Ectodermal cell (in vitro differentiated cells): ENCODE measurements at regions not wholly inside any gene's neighbourhood (a gene's known extent, or its start where the extent isn't known, plus 50 kb on each side); places are given as distances from the start of the nearest gene placed in this dataset.
"Not testable (repeated sequence)": the region's sequence is repeated elsewhere in the genome, so short reads cannot be mapped to it uniquely, and the experiment has no call there.

ENCODE experiments used
- H3K27ac ChIP-seq: 2 replicates; pipeline ENCODE4 v1.7.0; 2013; ENCODE audit warnings: mild to moderate bottlenecking, low read depth, low read length; ENCODE audit not compliant: insufficient read depth, poor library complexity, severe bottlenecking
- H3K27me3 ChIP-seq: 2 replicates; pipeline ENCODE4 v1.7.0; 2013; ENCODE audit warnings: mild to moderate bottlenecking, low read length; ENCODE audit not compliant: insufficient read depth, control insufficient read depth, poor library complexity, severe bottlenecking
- H3K36me3 ChIP-seq: one replicate; pipeline ENCODE4 v1.7.0; 2013; ENCODE audit warnings: low read length; ENCODE audit not compliant: control insufficient read depth, insufficient read depth
- H3K4me1 ChIP-seq: one replicate; pipeline ENCODE4 v1.7.0; 2013; ENCODE audit warnings: low read length; ENCODE audit not compliant: control insufficient read depth, insufficient read depth
- H3K4me3 ChIP-seq: 2 replicates; pipeline ENCODE4 v1.7.0; 2013; ENCODE audit warnings: low read depth, low read length, control low read depth; ENCODE audit not compliant: insufficient read depth
- H3K9me3 ChIP-seq: 2 replicates; pipeline ENCODE4 v1.7.0; 2013; ENCODE audit warnings: mild to moderate bottlenecking, low read length, moderate library complexity; ENCODE audit not compliant: control insufficient read depth
- WGBS, 2 experiments: methylation state at CpG; one replicate each; pipeline ENCODE4 v1.1.7; 2013; ENCODE audit warnings: missing lambda C conversion rate in 2 of 2; 5-methylcytosine and 5-hydroxymethylcytosine counted together

DNA sequence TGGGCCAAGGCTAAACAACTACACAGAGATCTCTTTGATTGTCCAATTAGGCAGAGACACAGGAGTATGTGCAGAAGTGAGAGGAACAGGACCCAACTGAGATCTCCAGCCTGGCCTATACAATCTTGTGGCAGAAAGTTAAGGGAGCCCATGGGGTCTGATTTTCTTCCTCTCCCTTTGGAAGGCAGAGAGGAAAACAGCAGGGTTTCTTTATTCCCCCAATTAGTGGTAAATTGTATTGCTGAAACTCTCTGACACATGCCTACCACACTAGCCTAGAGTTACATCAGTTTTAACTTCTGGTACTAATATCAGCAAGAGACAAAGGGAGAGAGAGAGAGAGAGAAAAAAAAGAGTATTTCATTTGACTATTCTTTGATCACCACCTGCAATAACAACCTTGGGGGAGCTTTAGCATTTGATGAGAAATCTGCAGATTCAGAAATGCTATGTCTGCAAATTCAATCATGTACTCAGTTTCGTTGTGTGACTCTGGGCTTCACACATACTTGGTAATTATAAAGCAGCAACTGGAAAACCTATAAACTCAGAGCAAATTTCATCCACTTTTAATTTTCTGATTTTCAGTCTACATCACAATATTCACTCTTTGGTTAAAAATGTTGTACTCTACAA lies 260.3 kb upstream of the SPTLC3 start:
- Histone ChIP-seq H3K27ac (no peak overlapping the region), H3K36me3 (no peaks in the 10 kb centered on the region), H3K4me1 (peaks cover 5% of the 10 kb centered on the region), H3K27me3 (no peaks in the 10 kb centered on the region), H3K4me3 (no peak overlapping the region), H3K9me3 (no peaks in the 10 kb centered on the region)
- 90 to 91% methylated on average over 1 of the region's 1 CpG for WGBS, 2 experiments

DNA sequence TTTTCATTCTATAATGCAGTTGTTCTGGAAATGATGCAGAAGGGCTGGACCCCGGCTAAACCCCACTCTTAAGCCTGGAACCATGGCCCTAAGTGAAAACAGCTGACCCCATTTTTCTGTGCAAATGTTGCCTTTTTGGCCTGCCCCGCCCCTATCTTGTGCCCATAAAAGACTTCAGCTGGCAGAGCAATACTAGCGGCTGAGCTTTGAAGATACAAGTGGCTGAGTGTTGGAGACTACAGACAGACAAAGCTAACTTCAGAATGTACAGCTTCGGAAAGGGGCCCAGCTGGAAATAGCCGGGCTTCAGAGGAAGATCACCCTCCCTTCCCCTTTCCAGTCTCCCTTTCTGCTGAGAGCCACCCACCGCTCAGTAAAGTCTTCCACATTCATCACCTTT lies 258.6 kb upstream of the SPTLC3 start:
- WGBS, 2 experiments: 91 to 95% methylated on average over 6 of the region's 6 CpGs
- no peaks in the 10 kb centered on the region for H3K36me3 ChIP-seq
- H3K9me3 ChIP-seq: no peaks in the 10 kb centered on the region
- no peaks in the 10 kb centered on the region for H3K27me3 ChIP-seq
- H3K27ac ChIP-seq: no peak overlapping the region
- no peak overlapping the region for H3K4me3 ChIP-seq
- peaks cover 5% of the 10 kb centered on the region for H3K4me1 ChIP-seq

DNA sequence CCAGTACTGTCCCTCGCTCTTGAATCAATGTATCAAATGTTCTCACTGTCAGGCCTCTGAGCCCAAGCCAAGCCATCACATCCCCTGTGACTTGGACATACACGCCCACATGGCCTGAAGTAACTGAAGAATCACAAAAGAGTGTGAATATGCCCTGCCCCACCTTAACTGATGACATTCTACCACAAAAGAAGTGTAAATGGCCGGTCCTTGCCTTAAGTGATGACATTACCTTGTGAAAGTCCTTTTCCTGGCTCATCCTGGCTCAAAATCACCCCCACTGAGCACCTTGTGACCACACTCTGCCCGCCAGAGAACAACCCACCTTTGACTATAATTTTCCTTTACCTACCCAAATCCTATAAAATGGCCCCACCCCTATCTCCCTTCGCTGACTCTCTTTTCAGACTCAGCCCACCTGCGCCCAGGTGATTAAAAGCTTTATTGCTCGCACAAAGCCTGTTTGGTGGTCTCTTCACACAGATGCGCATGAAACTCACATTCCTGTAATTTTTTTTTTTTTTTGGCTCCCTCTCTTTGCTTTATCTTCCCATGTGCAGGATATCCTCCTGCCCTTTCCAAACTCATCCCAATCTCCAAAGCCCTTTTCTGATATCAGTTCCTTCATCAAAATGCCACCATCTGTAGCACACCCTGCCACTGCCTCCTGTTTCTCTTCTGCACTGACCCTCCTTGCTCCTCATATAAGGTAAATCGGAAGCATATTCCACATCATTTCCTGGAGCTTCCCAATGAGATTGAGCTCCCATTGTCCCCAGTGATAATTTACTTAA lies 255.7 kb upstream of the SPTLC3 start:
- H3K4me3 ChIP-seq, H3K27me3 ChIP-seq, H3K27ac ChIP-seq, H3K36me3 ChIP-seq, H3K9me3 ChIP-seq, H3K4me1 ChIP-seq: not testable (repeated sequence)
- WGBS, 2 experiments: 82% methylated on average over 9 of the region's 9 CpGs

DNA sequence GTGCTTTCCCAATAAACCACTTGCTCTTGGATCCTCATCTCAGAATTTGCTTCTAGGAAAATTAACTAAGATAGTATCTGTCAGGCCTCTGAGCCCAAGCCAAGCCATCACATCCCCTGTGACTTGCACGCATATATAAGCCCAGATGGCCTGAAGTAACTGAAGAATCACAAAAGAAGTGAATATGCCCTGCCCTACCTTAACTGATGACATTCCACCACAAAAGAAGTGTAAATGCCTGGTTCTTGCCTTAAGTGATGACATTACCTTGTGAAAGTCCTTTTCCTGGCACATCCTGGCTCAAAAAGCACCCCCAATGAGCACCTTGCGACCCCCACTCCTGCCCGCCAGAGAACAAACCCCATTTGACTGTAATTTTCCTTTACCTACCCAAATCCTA lies 255.0 kb upstream of the SPTLC3 start:
- H3K27ac ChIP-seq, H3K27me3 ChIP-seq, H3K9me3 ChIP-seq, H3K4me3 ChIP-seq, H3K36me3 ChIP-seq, H3K4me1 ChIP-seq: not testable (repeated sequence)
- 77 to 85% methylated on average over 3 of the region's 3 CpGs for WGBS, 2 experiments

DNA sequence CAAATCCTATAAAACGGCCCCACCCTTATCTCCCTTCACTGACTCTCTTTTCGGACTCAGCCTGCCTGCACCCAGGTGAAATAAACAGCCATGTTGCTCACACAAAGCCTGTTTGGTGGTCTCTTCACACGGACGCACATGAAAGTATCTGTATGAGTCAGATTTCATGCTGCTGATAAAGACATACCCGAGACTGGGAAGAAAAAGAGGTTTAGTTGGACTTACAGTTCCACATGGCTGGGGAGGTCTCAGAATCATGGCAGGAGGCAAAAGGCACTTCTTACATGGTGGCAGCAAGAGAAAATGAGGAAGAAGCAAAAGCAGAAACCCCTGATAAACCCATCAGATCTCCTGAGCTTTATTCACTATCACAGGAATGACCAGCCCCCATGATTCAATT lies 249.3 kb upstream of the SPTLC3 start:
- H3K9me3 ChIP-seq, H3K4me3 ChIP-seq, H3K4me1 ChIP-seq, H3K36me3 ChIP-seq, H3K27ac ChIP-seq, H3K27me3 ChIP-seq: not testable (repeated sequence)
- WGBS, 2 experiments: 63 to 76% methylated on average over 3 to 4 of the region's 5 CpGs

DNA sequence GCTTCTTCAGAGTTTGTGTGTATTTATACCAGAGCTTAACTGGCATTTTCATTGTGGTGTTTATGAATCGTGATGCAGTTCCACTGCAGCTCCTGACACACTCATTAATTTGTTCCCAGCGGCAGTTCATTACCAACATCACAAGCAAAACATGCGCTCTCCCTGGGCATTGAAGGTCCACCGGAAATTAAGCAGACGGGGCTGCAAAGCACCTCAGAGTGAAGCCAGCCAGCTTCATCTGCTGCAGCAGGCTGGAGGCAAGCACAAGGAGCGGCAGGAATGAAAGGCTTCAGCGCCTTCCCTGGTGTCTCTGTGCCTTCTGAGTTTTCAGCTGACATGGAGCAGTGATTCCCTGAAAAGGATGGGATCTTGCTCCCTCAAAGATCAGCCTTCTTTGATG lies 246.0 kb upstream of the SPTLC3 start:
- WGBS, 2 experiments: 79 to 84% methylated on average over 7 of the region's 7 CpGs
- Histone ChIP-seq H3K36me3 (no peaks in the 10 kb centered on the region), H3K9me3 (no peaks in the 10 kb centered on the region), H3K4me1 (no peaks in the 10 kb centered on the region), H3K27me3 (no peaks in the 10 kb centered on the region), H3K27ac (no peak overlapping the region), H3K4me3 (no peak overlapping the region)

DNA sequence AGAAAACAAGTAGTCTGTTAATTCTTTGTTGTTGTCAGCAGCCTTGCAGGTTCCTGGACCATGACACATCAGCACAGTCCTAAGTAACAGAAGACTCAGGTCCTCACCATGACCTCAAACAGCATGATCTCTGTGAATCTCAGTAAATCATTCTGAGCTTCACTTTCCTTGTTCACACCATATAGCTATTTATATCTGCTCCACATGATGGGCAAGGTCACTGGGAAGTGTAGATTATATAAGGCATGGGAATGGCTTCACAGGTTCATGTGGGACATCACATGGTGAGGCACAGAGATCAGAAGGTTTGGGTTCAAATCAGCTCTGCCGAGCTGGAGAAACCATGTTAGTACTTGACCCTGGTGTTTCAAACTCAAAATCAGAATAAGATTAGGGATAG lies 245.4 kb upstream of the SPTLC3 start:
- H3K36me3 ChIP-seq: no peaks in the 10 kb centered on the region
- no peaks in the 10 kb centered on the region for H3K4me1 ChIP-seq
- H3K27me3 ChIP-seq: no peaks in the 10 kb centered on the region
- WGBS, 2 experiments: 92 to 97% methylated on average over 1 of the region's 1 CpG
- no peaks in the 10 kb centered on the region for H3K9me3 ChIP-seq
- H3K4me3 ChIP-seq: no peak overlapping the region
- no peak overlapping the region for H3K27ac ChIP-seq

DNA sequence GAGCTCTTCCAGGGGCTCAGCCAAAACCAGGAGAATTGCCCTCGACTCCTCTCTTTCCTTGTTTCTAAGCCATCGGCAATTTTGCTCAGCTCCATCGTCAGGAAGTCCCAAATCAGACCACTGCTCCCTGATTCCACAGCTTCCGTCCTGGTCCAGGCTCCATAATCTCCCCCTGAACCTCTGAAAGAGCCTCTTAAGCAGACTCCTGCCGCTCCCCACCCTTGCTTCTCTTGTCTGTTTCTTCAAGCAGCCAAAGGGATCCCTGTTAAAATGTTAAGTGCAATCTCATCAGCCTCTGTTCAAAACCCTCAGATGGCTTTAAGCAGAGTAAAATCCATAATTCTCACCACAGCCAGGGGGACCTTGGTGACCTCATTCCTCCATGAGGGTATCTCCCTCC lies 244.7 kb upstream of the SPTLC3 start:
- WGBS, 2 experiments: 70 to 76% methylated on average over 5 of the region's 5 CpGs
- Histone ChIP-seq H3K4me3 (no peak overlapping the region), H3K4me1 (no peaks in the 10 kb centered on the region), H3K27me3 (no peaks in the 10 kb centered on the region), H3K27ac (no peak overlapping the region), H3K9me3 (no peaks in the 10 kb centered on the region), H3K36me3 (no peaks in the 10 kb centered on the region)

DNA sequence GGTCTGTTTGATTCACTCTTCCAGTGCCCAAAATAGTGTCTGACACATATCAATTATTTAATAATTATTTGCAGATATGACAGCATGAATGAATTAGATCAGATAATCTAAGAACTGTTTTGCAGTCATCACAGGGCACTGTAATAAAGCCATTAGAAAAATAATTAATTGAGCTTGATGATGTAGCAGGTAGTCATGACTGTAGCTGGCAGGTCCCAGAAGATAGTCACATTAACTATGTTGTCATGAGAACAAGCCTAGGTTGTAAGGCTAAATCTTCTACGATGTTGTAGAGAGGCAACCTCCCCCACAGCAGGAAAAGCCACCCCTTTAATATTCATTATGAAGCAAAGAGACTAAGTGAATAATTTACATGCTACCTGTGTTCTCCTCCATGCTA lies 243.9 kb upstream of the SPTLC3 start:
- no peak overlapping the region for H3K4me3 ChIP-seq
- H3K27me3 ChIP-seq: no peaks in the 10 kb centered on the region
- no peaks in the 10 kb centered on the region for H3K9me3 ChIP-seq
- H3K36me3 ChIP-seq: no peaks in the 10 kb centered on the region
- H3K4me1 ChIP-seq: no peaks in the 10 kb centered on the region
- WGBS, 2 experiments: 0% methylated on average over 1 of the region's 1 CpG; no CpG with 5 or more reads in 1 of the 2 experiments
- H3K27ac ChIP-seq: no peak overlapping the region

DNA sequence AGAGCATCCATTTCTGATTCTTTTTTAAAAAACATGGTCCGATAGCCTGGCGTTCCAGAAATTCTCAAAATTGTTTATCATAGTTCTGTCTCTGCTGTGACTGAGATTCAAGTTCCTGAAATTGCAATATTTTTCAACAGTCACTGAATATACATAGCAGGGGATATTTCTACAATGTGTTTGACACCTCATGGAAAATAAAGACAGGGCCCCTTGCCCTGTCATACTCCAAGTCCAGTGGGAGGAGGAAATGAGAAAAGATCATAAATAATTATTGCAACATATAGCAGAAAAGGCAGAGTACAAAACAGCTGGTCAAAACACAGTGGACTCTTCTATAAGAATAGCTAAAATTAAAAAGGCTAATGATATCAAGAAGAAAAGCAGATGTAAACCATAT lies 234.8 kb upstream of the SPTLC3 start:
- no peaks in the 10 kb centered on the region for H3K9me3 ChIP-seq
- 100% methylated on average over 2 of the region's 2 CpGs for WGBS, 2 experiments
- H3K4me3 ChIP-seq: no peak overlapping the region
- no peaks in the 10 kb centered on the region for H3K4me1 ChIP-seq
- no peaks in the 10 kb centered on the region for H3K27me3 ChIP-seq
- H3K36me3 ChIP-seq: no peaks in the 10 kb centered on the region
- H3K27ac ChIP-seq: no peak overlapping the region
